Esophagus muscularis mucosa (tissue), 4 donors: ENCODE measurements at regions not wholly inside any gene's neighbourhood (a gene's known extent, or its start where the extent isn't known, plus 50 kb on each side); places are given as distances from the start of the nearest gene placed in this dataset.

Experiments used
- DNase-seq: peaks from one replicate; pipeline ENCODE4 v3.0.0-alpha.2; 2017; ENCODE audit errors: extremely low spot score
- H3K27ac ChIP-seq, 4 donors: fragments of 200-600 bp; sonication (generic); replicated peaks in 1 of 4; 1 replicate in 3 of 4; 2 replicates in 1 of 4; pipeline ENCODE4 v1.5.1; 2016 to 2019; ENCODE audit warnings: mild to moderate bottlenecking in 1 of 4
- H3K27me3 ChIP-seq, 4 donors: fragments of 200-600 bp; sonication (generic); one replicate each; pipeline versions ENCODE4 v1.5.1 to v1.6.0; 2016 to 2019
- H3K36me3 ChIP-seq, 4 donors: fragments of 200-600 bp; sonication (generic); one replicate each; pipeline ENCODE4 v1.5.1; 2016 to 2019
- H3K4me1 ChIP-seq, 4 donors: fragments of 200-600 bp; sonication (generic); one replicate each; pipeline ENCODE4 v1.5.1; 2016 to 2019
- H3K4me3 ChIP-seq, 4 donors: fragments of 200-600 bp; sonication (generic); 1 replicate in 2 of 4; 2 replicates in 2 of 4; pipeline ENCODE4 v1.5.1; 2016 to 2019; ENCODE audit warnings: mild to moderate bottlenecking in 4 of 4, moderate library complexity in 1 of 4
- H3K9me3 ChIP-seq, 4 donors: fragments of 200-600 bp; sonication (generic); 1 replicate in 3 of 4; 2 replicates in 1 of 4; pipeline ENCODE4 v1.5.1; 2016 to 2019
- EP300 ChIP-seq: sonication (generic); formaldehyde crosslinking; IDR thresholded peaks from one replicate; pipeline ENCODE4 v1.6.1; 2017; ENCODE audit warnings: antibody characterized with exemption
- POLR2A ChIP-seq: fragments of 450-650 bp; IDR thresholded peaks from one replicate; pipeline ENCODE4 v1.6.1; 2017; ENCODE audit warnings: antibody characterized with exemption, moderate library complexity, mild to moderate bottlenecking, low read depth
- POLR2AphosphoS5 ChIP-seq, 2 donors: sonication (generic); formaldehyde crosslinking; IDR thresholded peaks; one replicate each; pipeline ENCODE4 v1.6.1; 2017; ENCODE audit warnings: antibody characterized with exemption in 2 of 2
- WGBS: methylation state at CpG from one replicate; pipeline ENCODE4 v1.1.5; 2018; 5-methylcytosine and 5-hydroxymethylcytosine counted together
- intact Hi-C: fragments of 100-400 bp; cut with DNase I; formaldehyde crosslinking; loops from one replicate; pipeline ENCODE4 v1.15.1; 2023
- TF ChIP-seq, protein P1 (sequence below), 3 experiments: fragments of 200-600 bp in 2 of 3; fragments of 450-650 bp in 1 of 3; sonication (generic) in 2 of 3; IDR thresholded peaks; one replicate each; pipeline ENCODE4 v1.5.1; 2017 to 2019; ENCODE audit warnings: antibody characterized with exemption in 3 of 3, mild to moderate bottlenecking in 2 of 3, moderate library complexity in 1 of 3

- 65% methylated on average over 2 of the region's 2 CpGs for WGBS
- no peak overlapping the region for H3K27ac ChIP-seq
Measured at GRCh38 chr5:144659634-144660227, 489.1 kb downstream of the KCTD16 start.

DNA sequence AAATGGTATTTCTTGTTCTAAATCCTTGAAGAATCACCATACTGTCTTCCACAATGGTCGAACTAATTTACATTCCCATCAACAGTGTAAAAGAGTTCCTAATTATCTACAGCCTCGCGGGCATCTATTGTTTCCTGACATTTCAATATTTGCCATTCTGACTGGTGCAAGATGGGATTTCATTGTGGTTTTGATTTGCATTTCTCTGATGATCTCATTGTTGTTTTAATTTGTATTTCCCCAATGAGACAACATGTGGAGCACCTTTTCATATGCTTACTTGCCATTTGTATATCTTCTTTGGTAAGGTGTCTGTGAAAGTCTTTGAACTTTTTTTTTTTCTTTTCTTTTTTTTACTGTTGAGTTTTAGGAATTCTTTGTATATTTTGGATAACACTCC is 473.6 kb downstream of the KCTD16 start:
- H3K27me3 ChIP-seq: no peaks in the 10 kb centered on the region
- no peaks in the 10 kb centered on the region for H3K9me3 ChIP-seq
- DNase-seq: no peak
- H3K4me3 ChIP-seq: no peak overlapping the region
- WGBS: 87% methylated on average over 3 of the region's 3 CpGs
- H3K4me1 ChIP-seq: no peaks in the 10 kb centered on the region
- H3K27ac ChIP-seq: no peak overlapping the region
- TF ChIP-seq POLR2AphosphoS5 (IDR thresholded peaks at IDR 0.05) (no peak), POLR2A (no peak), EP300 (no peak)
- TF ChIP-seq, protein P1, sequence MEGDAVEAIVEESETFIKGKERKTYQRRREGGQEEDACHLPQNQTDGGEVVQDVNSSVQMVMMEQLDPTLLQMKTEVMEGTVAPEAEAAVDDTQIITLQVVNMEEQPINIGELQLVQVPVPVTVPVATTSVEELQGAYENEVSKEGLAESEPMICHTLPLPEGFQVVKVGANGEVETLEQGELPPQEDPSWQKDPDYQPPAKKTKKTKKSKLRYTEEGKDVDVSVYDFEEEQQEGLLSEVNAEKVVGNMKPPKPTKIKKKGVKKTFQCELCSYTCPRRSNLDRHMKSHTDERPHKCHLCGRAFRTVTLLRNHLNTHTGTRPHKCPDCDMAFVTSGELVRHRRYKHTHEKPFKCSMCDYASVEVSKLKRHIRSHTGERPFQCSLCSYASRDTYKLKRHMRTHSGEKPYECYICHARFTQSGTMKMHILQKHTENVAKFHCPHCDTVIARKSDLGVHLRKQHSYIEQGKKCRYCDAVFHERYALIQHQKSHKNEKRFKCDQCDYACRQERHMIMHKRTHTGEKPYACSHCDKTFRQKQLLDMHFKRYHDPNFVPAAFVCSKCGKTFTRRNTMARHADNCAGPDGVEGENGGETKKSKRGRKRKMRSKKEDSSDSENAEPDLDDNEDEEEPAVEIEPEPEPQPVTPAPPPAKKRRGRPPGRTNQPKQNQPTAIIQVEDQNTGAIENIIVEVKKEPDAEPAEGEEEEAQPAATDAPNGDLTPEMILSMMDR (IDR thresholded peaks at IDR 0.05): no peak
- H3K36me3 ChIP-seq: no peaks in the 10 kb centered on the region
- intact Hi-C loops: no loop called here

More at GRCh38 chr5:144659634-144660227, 489.1 kb downstream of the KCTD16 start:
- TF ChIP-seq, protein P1 (IDR thresholded peaks at IDR 0.05): no peak
- TF ChIP-seq EP300: no peak
- intact Hi-C loops: no loop called here
- Histone ChIP-seq H3K27me3 (no peaks in the 10 kb centered on the region), H3K4me1 (no peaks in the 10 kb centered on the region), H3K36me3 (no peaks in the 10 kb centered on the region), H3K9me3 (no peaks in the 10 kb centered on the region), H3K4me3 (no peak overlapping the region)
- no peak for DNase-seq

DNA sequence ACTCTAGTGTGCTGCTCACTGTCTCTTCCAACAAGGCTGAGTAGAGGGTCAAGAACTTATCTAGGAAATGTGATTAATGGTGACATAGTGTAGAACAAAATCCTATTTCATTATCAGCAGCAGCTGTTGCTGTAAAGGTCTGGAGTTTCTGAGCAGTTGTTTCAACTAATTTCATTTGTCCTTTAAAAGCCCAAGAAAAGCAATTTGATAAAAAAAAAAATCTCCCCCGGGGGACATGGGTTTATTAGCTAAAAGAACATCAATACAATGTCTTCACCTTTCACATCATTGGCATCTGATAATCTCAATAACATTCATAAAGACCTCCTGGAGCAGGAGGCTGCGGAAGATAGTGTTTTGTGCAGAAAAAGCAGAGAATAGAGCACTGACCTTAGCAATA is 468.1 kb downstream of the KCTD16 start:
- H3K27me3 ChIP-seq: no peaks in the 10 kb centered on the region
- no peak for TF ChIP-seq EP300
- peaks cover 0 to 24% (median 18%) of the 10 kb centered on the region in 4 donors for H3K9me3 ChIP-seq
- no peaks in the 10 kb centered on the region for H3K36me3 ChIP-seq
- DNase-seq: no peak
- H3K4me1 ChIP-seq: no peaks in the 10 kb centered on the region
- intact Hi-C loops: no loop called here
- WGBS: 30% methylated on average over 2 of the region's 2 CpGs
- no peak overlapping the region for H3K27ac ChIP-seq
- H3K4me3 ChIP-seq: no peak overlapping the region

- Histone ChIP-seq H3K4me1 (no peaks in the 10 kb centered on the region), H3K27me3 (no peaks in the 10 kb centered on the region), H3K27ac (no peak overlapping the region), H3K4me3 (no peak overlapping the region), H3K9me3 (peaks cover 0 to 53% (median 36%) of the 10 kb centered on the region in 4 donors), H3K36me3 (no peaks in the 10 kb centered on the region)
- TF ChIP-seq POLR2A (no peak), EP300 (no peak), POLR2AphosphoS5 (IDR thresholded peaks at IDR 0.05) (no peak)
- TF ChIP-seq, protein P1 (IDR thresholded peaks at IDR 0.05): no peak
- intact Hi-C loops: no loop called here
- no peak for DNase-seq
- WGBS: 85% methylated on average over 2 of the region's 2 CpGs
Measured at GRCh38 chr5:144634138-144634537, 463.5 kb downstream of the KCTD16 start.

DNA sequence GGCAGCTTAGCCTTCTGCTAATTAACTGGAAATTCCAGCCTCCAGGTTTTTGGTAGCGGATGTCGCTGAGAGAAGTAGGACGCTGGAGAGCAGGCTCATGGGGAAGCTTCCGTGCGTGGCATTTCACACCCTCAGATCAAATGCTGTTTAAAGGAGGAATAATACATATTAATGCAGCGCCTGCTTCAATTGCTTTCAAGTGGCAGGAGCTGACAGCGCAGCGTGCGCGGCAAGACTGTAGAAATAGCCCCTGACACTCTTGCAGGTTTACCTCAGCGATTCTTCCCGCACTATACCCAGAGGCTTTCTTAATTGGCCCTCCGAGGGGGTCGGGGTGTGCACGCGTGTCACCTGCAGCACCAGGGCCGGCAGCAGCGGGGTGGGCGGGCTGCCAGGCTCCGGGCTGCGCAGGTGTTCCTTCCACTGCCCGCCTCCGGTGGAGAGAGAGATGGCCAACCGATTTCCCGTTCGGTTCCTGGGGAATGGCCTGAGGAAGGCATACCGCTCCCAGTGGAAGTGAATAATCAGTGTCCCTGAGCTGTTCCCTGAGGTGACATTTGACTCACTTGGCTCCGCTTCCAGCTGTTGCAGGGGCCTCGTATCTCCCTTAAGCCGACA is 427.9 kb downstream of the KCTD16 start:
- peak overlapping the region in 2 of 4 donors; percentile 3 to 29 for H3K4me3 ChIP-seq
- TF ChIP-seq, protein P1 (IDR thresholded peaks at IDR 0.05): no peak
- TF ChIP-seq EP300: no peak
- no peak for TF ChIP-seq POLR2AphosphoS5 (IDR thresholded peaks at IDR 0.05)
- TF ChIP-seq POLR2A: no peak
- 28% methylated on average over 21 of the region's 30 CpGs for WGBS
- H3K9me3 ChIP-seq: no peaks in the 10 kb centered on the region
- intact Hi-C loops: no loop called here
- no peak for DNase-seq
- no peaks in the 10 kb centered on the region for H3K36me3 ChIP-seq
- H3K27me3 ChIP-seq: peaks cover 0 to 40% (median 0%) of the 10 kb centered on the region in 4 donors
- H3K27ac ChIP-seq: no peak overlapping the region
- peaks cover 0 to 8% (median 7%) of the 10 kb centered on the region in 4 donors for H3K4me1 ChIP-seq
